Activated CD4-positive, alpha-beta T cell treated with anti-CD3 and anti-CD28 coated beads for 36 hours (primary cell): ENCODE measurements at regions not wholly inside any gene's neighbourhood (a gene's known extent, or its start where the extent isn't known, plus 50 kb on each side); places are given as distances from the start of the nearest gene placed in this dataset.

Experiments used
- ATAC-seq: fragments of 200-7000 bp; cut with Tn5 transposase; one replicate; pipeline ENCODE4 v1.10.0; 2021; ENCODE audit warnings: mild to moderate bottlenecking, moderate library complexity
- CTCF ChIA-PET: fragments of 350-600 bp; sonication (Branson Sonifier 250); formaldehyde crosslinking; loops from one replicate; lab custom pipeline; 2021; ENCODE audit warnings: antibody characterized with exemption; lab: Charles Lee
- POLR2A ChIA-PET: fragments of 350-600 bp; sonication (Branson Sonifier 250); formaldehyde crosslinking; loops from one replicate; lab custom pipeline; 2021; ENCODE audit warnings: antibody characterized with exemption, inconsistent platforms; lab: Charles Lee
- DNase-seq: peaks from one replicate; pipeline ENCODE4 v3.0.0-alpha.2; 2020
- H3K27ac Mint-ChIP-seq: one replicate; pipeline ENCODE4 v1.8.0; 2021; ENCODE audit warnings: mixed read lengths
- H3K27me3 Mint-ChIP-seq: one replicate; pipeline ENCODE4 v1.8.0; 2021; ENCODE audit warnings: mixed read lengths
- H3K36me3 Mint-ChIP-seq: one replicate; pipeline ENCODE4 v1.8.0; 2021; ENCODE audit warnings: low read depth, mixed read lengths
- H3K4me1 Mint-ChIP-seq: one replicate; pipeline ENCODE4 v1.8.0; 2021; ENCODE audit warnings: mixed read lengths
- H3K4me3 Mint-ChIP-seq: one replicate; pipeline ENCODE4 v1.8.0; 2021; ENCODE audit warnings: mild to moderate bottlenecking, moderate library complexity, mixed read lengths
- H3K9me3 Mint-ChIP-seq: one replicate; pipeline ENCODE4 v1.8.0; 2021; ENCODE audit warnings: low read depth, mixed read lengths
- intact Hi-C, 2 experiments: fragments of 100-400 bp; cut with DNase I in 1 of 2; cut with micrococcal nuclease in 1 of 2; formaldehyde crosslinking; loops; one replicate each; pipeline versions ENCODE4 v1.14.2 to v1.15.1; 2022 to 2024; cut with DNase I, micrococcal nuclease

GRCh38 chr12:87930033-87930432 is 99.2 kb downstream of the C12orf50 start:
- Mint-ChIP-seq H3K36me3 (no peaks in the 10 kb centered on the region), H3K27me3 (peaks cover 2% of the 10 kb centered on the region), H3K9me3 (peaks cover 2% of the 10 kb centered on the region), H3K4me3 (no peak overlapping the region), H3K4me1 (no peaks in the 10 kb centered on the region), H3K27ac (no peak overlapping the region)
- ChIA-PET CTCF (no interaction called here), POLR2A (no interaction called here)
- ATAC-seq (no peak), DNase-seq (no peak)
- intact Hi-C loops = no loop called here

GRCh38 chr12:87929346-87929745 is 99.9 kb downstream of the C12orf50 start:
- ChIA-PET POLR2A (no interaction called here), CTCF (interaction anchor here (0.5 kb wide), 1 partner anchor 344 kb away, joined by 5 read pairs; no protein-coding TSS in a partner anchor)
- Mint-ChIP-seq H3K9me3 (no peaks in the 10 kb centered on the region), H3K4me3 (no peak overlapping the region), H3K36me3 (no peaks in the 10 kb centered on the region), H3K27me3 (peaks cover 2% of the 10 kb centered on the region), H3K4me1 (no peaks in the 10 kb centered on the region), H3K27ac (no peak overlapping the region)
- intact Hi-C loops = no loop called here
- no peak for ATAC-seq
- DNase-seq = no peak

- Mint-ChIP-seq H3K27ac (no peak overlapping the region), H3K36me3 (no peaks in the 10 kb centered on the region), H3K4me3 (no peak overlapping the region), H3K27me3 (no peaks in the 10 kb centered on the region), H3K4me1 (no peaks in the 10 kb centered on the region), H3K9me3 (no peaks in the 10 kb centered on the region)
- ChIA-PET POLR2A (no interaction called here), CTCF (no interaction called here)
- ATAC-seq = no peak
- no peak for DNase-seq
- intact Hi-C loops = no loop called here
Measured at GRCh38 chr12:87928031-87928430, 101.2 kb downstream of the C12orf50 start.

- Mint-ChIP-seq H3K9me3 (no peaks in the 10 kb centered on the region), H3K4me1 (no peaks in the 10 kb centered on the region), H3K4me3 (no peak overlapping the region), H3K27ac (no peak overlapping the region), H3K36me3 (no peaks in the 10 kb centered on the region), H3K27me3 (no peaks in the 10 kb centered on the region)
- POLR2A ChIA-PET = no interaction called here
- DNase-seq (no peak), ATAC-seq (no peak)
- intact Hi-C loops = no loop called here
- CTCF ChIA-PET = interaction anchor here (1.3 kb wide), 1 partner anchor 9 kb away, joined by 4 read pairs; no protein-coding TSS in a partner anchor
Measured at GRCh38 chr12:87925021-87925420, 104.2 kb downstream of the C12orf50 start.

GRCh38 chr12:87924149-87924548 is 105.1 kb downstream of the C12orf50 start:
- H3K36me3 Mint-ChIP-seq = no peaks in the 10 kb centered on the region
- H3K9me3 Mint-ChIP-seq = no peaks in the 10 kb centered on the region
- DNase-seq (no peak), ATAC-seq (no peak)
- H3K4me3 Mint-ChIP-seq = no peak overlapping the region
- ChIA-PET POLR2A (no interaction called here), CTCF (no interaction called here)
- no peaks in the 10 kb centered on the region for H3K27me3 Mint-ChIP-seq
- H3K27ac Mint-ChIP-seq = no peak overlapping the region
- no peaks in the 10 kb centered on the region for H3K4me1 Mint-ChIP-seq
- intact Hi-C loops = no loop called here

- Mint-ChIP-seq H3K9me3 (no peaks in the 10 kb centered on the region), H3K36me3 (no peaks in the 10 kb centered on the region), H3K27ac (no peak overlapping the region), H3K27me3 (no peaks in the 10 kb centered on the region), H3K4me1 (no peaks in the 10 kb centered on the region), H3K4me3 (no peak overlapping the region)
- ChIA-PET POLR2A (no interaction called here), CTCF (no interaction called here)
- DNase-seq (no peak), ATAC-seq (no peak)
- intact Hi-C loops = no loop called here
Measured at GRCh38 chr12:87923361-87923760, 105.8 kb downstream of the C12orf50 start.

- POLR2A ChIA-PET = no interaction called here
- no peaks in the 10 kb centered on the region for H3K36me3 Mint-ChIP-seq
- no peak overlapping the region for H3K27ac Mint-ChIP-seq
- H3K4me1 Mint-ChIP-seq = no peaks in the 10 kb centered on the region
- intact Hi-C loops = no loop called here
- H3K4me3 Mint-ChIP-seq = no peak overlapping the region
- ATAC-seq = no peak
- CTCF ChIA-PET = no interaction called here
- DNase-seq = no peak
- H3K9me3 Mint-ChIP-seq = no peaks in the 10 kb centered on the region
- no peaks in the 10 kb centered on the region for H3K27me3 Mint-ChIP-seq
Measured at GRCh38 chr12:87922736-87923135, 106.5 kb downstream of the C12orf50 start.

GRCh38 chr12:87921621-87922020 is 107.6 kb downstream of the C12orf50 start:
- ATAC-seq (no peak), DNase-seq (no peak)
- CTCF ChIA-PET = no interaction called here
- intact Hi-C loops = no loop called here
- H3K4me1 Mint-ChIP-seq = no peaks in the 10 kb centered on the region
- POLR2A ChIA-PET = no interaction called here
- H3K27me3 Mint-ChIP-seq = no peaks in the 10 kb centered on the region
- no peaks in the 10 kb centered on the region for H3K9me3 Mint-ChIP-seq
- no peak overlapping the region for H3K4me3 Mint-ChIP-seq
- H3K27ac Mint-ChIP-seq = no peak overlapping the region
- H3K36me3 Mint-ChIP-seq = no peaks in the 10 kb centered on the region

GRCh38 chr12:87920139-87920538 is 109.1 kb downstream of the C12orf50 start:
- CTCF ChIA-PET = no interaction called here
- H3K4me1 Mint-ChIP-seq = no peaks in the 10 kb centered on the region
- no peaks in the 10 kb centered on the region for H3K9me3 Mint-ChIP-seq
- H3K27ac Mint-ChIP-seq = no peak overlapping the region
- H3K27me3 Mint-ChIP-seq = no peaks in the 10 kb centered on the region
- DNase-seq (no peak), ATAC-seq (no peak)
- H3K36me3 Mint-ChIP-seq = no peaks in the 10 kb centered on the region
- POLR2A ChIA-PET = interaction anchor here (0.6 kb wide), 1 partner anchor 97 kb away, joined by 4 read pairs; no protein-coding TSS in a partner anchor
- intact Hi-C loops = no loop called here
- H3K4me3 Mint-ChIP-seq = no peak overlapping the region

GRCh38 chr12:87901457-87901856 is 127.7 kb downstream of the C12orf50 start:
- no peaks in the 10 kb centered on the region for H3K4me1 Mint-ChIP-seq
- H3K4me3 Mint-ChIP-seq = no peak overlapping the region
- no peak for DNase-seq
- no peaks in the 10 kb centered on the region for H3K27me3 Mint-ChIP-seq
- ChIA-PET POLR2A (no interaction called here), CTCF (interaction anchor here (0.8 kb wide), 1 partner anchor 92 kb away, joined by 3 read pairs; no protein-coding TSS in a partner anchor)
- no peaks in the 10 kb centered on the region for H3K9me3 Mint-ChIP-seq
- no peak overlapping the region for H3K27ac Mint-ChIP-seq
- intact Hi-C loops = no loop called here
- no peaks in the 10 kb centered on the region for H3K36me3 Mint-ChIP-seq
- ATAC-seq = no peak

- no peak for DNase-seq
- ChIA-PET CTCF (no interaction called here), POLR2A (no interaction called here)
- no peak for ATAC-seq
- Mint-ChIP-seq H3K4me3 (no peak overlapping the region), H3K27ac (no peak overlapping the region), H3K27me3 (no peaks in the 10 kb centered on the region), H3K36me3 (no peaks in the 10 kb centered on the region), H3K4me1 (no peaks in the 10 kb centered on the region), H3K9me3 (peaks cover 2% of the 10 kb centered on the region)
- intact Hi-C loops = no loop called here
Measured at GRCh38 chr12:87897662-87898061, 131.5 kb downstream of the C12orf50 start.

GRCh38 chr12:87883806-87884205 is 145.4 kb downstream of the C12orf50 start:
- Mint-ChIP-seq H3K9me3 (no peaks in the 10 kb centered on the region), H3K36me3 (no peaks in the 10 kb centered on the region), H3K27ac (no peak overlapping the region), H3K4me1 (no peaks in the 10 kb centered on the region), H3K27me3 (peaks cover 2% of the 10 kb centered on the region), H3K4me3 (no peak overlapping the region)
- DNase-seq (no peak), ATAC-seq (no peak)
- intact Hi-C loops = no loop called here
- ChIA-PET POLR2A (no interaction called here), CTCF (no interaction called here)

- Mint-ChIP-seq H3K4me3 (no peak overlapping the region), H3K36me3 (no peaks in the 10 kb centered on the region), H3K9me3 (peaks cover 7% of the 10 kb centered on the region), H3K27ac (no peak overlapping the region), H3K27me3 (peaks cover 2% of the 10 kb centered on the region), H3K4me1 (no peaks in the 10 kb centered on the region)
- ATAC-seq (no peak), DNase-seq (no peak)
- ChIA-PET POLR2A (no interaction called here), CTCF (interaction anchor here (0.7 kb wide), 1 partner anchor 85 kb away, joined by 4 read pairs; no protein-coding TSS in a partner anchor)
- intact Hi-C loops = no loop called here
Measured at GRCh38 chr12:87879141-87879540, 150.1 kb downstream of the C12orf50 start.
